ENCODE measurements at regions not wholly inside any gene's neighbourhood (a gene's known extent, or its start where the extent isn't known, plus 50 kb on each side); places are given as distances from the start of the nearest gene placed in this dataset.

- Histone ChIP-seq H3K9me2 (ENCODE audit: insufficient read depth, low read length) (no peaks in the 10 kb centered on the region), H3K9me3 (ENCODE audit: low read length) (peaks cover 7% of the 10 kb centered on the region; the same call in 1 of the 2 replicates), H4K20me1 (ENCODE audit: insufficient read depth, low read length) (no peaks in the 10 kb centered on the region), H2AFZ (ENCODE audit: low read length) (no peak overlapping the region), H3K36me3 (ENCODE audit: insufficient read depth, low read length) (no peaks in the 10 kb centered on the region), H3K27ac (ENCODE audit: low read depth, low read length, poor library complexity, severe bottlenecking) (no peak overlapping the region), H3K79me2 (ENCODE audit: insufficient read depth, low read depth, low read length) (no peaks in the 10 kb centered on the region), H3K4me2 (ENCODE audit: low read length) (no peak overlapping the region), H3K4me1 (ENCODE audit: insufficient read depth, low read length, poor library complexity, severe bottlenecking) (no peaks in the 10 kb centered on the region), H3K4me3 (ENCODE audit: low read depth, low read length, poor library complexity, severe bottlenecking) (no peak overlapping the region)
- ChIA-PET CTCF (ENCODE audit: unreplicated experiment) (no interaction called here), POLR2A (no interaction called here)
- no peak for DNase-seq (ENCODE audit: low spot score)
- BruUV-seq (replicated peaks) = no TSS peak
- no peak for TF ChIP-seq EZH2phosphoT487 (IDR thresholded peaks at IDR 0.05; ENCODE audit: borderline replicate concordance, low read depth, low read length)
- no peak for TF ChIP-seq CTCF (conservative IDR thresholded peaks at IDR 0.05; ENCODE audit: low read length)
- intact Hi-C loops (cut with micrococcal nuclease; ENCODE audit: unreplicated experiment) = no loop called here
Measured at GRCh38 chr21:26377111-26377694, 195.9 kb downstream of the CYYR1 start.

- Histone ChIP-seq H3K36me3 (ENCODE audit: insufficient read depth, low read length) (no peaks in the 10 kb centered on the region), H4K20me1 (ENCODE audit: insufficient read depth, low read length) (no peaks in the 10 kb centered on the region), H2AFZ (ENCODE audit: low read length) (no peak overlapping the region), H3K27ac (ENCODE audit: low read depth, low read length, poor library complexity, severe bottlenecking) (no peak overlapping the region), H3K4me3 (ENCODE audit: low read depth, low read length, poor library complexity, severe bottlenecking) (no peak overlapping the region), H3K79me2 (ENCODE audit: insufficient read depth, low read depth, low read length) (no peaks in the 10 kb centered on the region), H3K9me3 (ENCODE audit: low read length) (peaks cover 3% of the 10 kb centered on the region; the same call in 1 of the 2 replicates), H3K4me2 (ENCODE audit: low read length) (no peak overlapping the region), H3K4me1 (ENCODE audit: insufficient read depth, low read length, poor library complexity, severe bottlenecking) (no peaks in the 10 kb centered on the region), H3K9me2 (ENCODE audit: insufficient read depth, low read length) (no peaks in the 10 kb centered on the region)
- ChIA-PET POLR2A (no interaction called here), CTCF (ENCODE audit: unreplicated experiment) (no interaction called here)
- intact Hi-C loops (cut with micrococcal nuclease; ENCODE audit: unreplicated experiment) = no loop called here
- DNase-seq (ENCODE audit: low spot score) = no peak
- TF ChIP-seq EZH2phosphoT487 (IDR thresholded peaks at IDR 0.05; ENCODE audit: borderline replicate concordance, low read depth, low read length) (no peak), CTCF (conservative IDR thresholded peaks at IDR 0.05; ENCODE audit: low read length) (no peak)
- no TSS peak for BruUV-seq (replicated peaks)
Measured at GRCh38 chr21:26374817-26375216, 198.3 kb downstream of the CYYR1 start.

GRCh38 chr21:26368591-26369320 lies 198.2 kb upstream of the APP start:
- Histone ChIP-seq H4K20me1 (ENCODE audit: insufficient read depth, low read length) (no peaks in the 10 kb centered on the region), H3K4me3 (ENCODE audit: low read depth, low read length, poor library complexity, severe bottlenecking) (no peak overlapping the region), H3K4me1 (ENCODE audit: insufficient read depth, low read length, poor library complexity, severe bottlenecking) (no peaks in the 10 kb centered on the region), H3K36me3 (ENCODE audit: insufficient read depth, low read length) (no peaks in the 10 kb centered on the region), H3K9me3 (ENCODE audit: low read length) (no peaks in the 10 kb centered on the region), H3K9me2 (ENCODE audit: insufficient read depth, low read length) (no peaks in the 10 kb centered on the region), H3K4me2 (ENCODE audit: low read length) (no peak overlapping the region), H3K27ac (ENCODE audit: low read depth, low read length, poor library complexity, severe bottlenecking) (no peak overlapping the region), H2AFZ (ENCODE audit: low read length) (no peak overlapping the region), H3K79me2 (ENCODE audit: insufficient read depth, low read depth, low read length) (no peaks in the 10 kb centered on the region)
- POLR2A ChIA-PET = interaction anchor here (0.7 kb wide), 1 partner anchor 15 kb away, joined by 3 read pairs; no protein-coding TSS in a partner anchor
- intact Hi-C loops (cut with micrococcal nuclease; ENCODE audit: unreplicated experiment) = no loop called here
- CTCF ChIA-PET (ENCODE audit: unreplicated experiment) = no interaction called here
- TF ChIP-seq EZH2phosphoT487 (IDR thresholded peaks at IDR 0.05; ENCODE audit: borderline replicate concordance, low read depth, low read length) (no peak), CTCF (conservative IDR thresholded peaks at IDR 0.05; ENCODE audit: low read length) (no peak)
- no TSS peak for BruUV-seq (replicated peaks)
- DNase-seq (ENCODE audit: low spot score) = no peak
